ENCODE measurements at regions not wholly inside any gene's neighbourhood (a gene's known extent, or its start where the extent isn't known, plus 50 kb on each side); places are given as distances from the start of the nearest gene placed in this dataset.

DNA sequence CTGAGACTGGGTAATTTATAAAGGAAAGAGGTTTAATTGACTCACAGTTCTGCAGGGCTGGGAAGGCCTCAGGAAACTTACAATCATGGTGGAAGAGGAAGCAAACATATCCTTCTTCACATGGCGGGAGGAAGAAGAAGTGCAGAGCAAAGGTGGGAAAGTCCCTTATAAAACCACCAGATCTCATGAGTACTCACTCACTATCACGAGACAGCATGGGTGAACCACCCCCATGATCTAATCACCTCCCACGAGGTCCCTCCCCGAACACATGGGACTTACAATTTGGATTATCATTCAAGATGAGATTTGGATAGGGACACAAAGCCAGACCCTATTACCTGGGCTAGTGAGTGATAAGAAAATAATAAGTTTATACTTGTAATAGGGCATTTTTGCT lies 70.6 kb upstream of the HS3ST2 start:
- no peak for TF ChIP-seq POLR2A (IDR thresholded peaks at IDR 0.05)
- TF ChIP-seq, protein P1, sequence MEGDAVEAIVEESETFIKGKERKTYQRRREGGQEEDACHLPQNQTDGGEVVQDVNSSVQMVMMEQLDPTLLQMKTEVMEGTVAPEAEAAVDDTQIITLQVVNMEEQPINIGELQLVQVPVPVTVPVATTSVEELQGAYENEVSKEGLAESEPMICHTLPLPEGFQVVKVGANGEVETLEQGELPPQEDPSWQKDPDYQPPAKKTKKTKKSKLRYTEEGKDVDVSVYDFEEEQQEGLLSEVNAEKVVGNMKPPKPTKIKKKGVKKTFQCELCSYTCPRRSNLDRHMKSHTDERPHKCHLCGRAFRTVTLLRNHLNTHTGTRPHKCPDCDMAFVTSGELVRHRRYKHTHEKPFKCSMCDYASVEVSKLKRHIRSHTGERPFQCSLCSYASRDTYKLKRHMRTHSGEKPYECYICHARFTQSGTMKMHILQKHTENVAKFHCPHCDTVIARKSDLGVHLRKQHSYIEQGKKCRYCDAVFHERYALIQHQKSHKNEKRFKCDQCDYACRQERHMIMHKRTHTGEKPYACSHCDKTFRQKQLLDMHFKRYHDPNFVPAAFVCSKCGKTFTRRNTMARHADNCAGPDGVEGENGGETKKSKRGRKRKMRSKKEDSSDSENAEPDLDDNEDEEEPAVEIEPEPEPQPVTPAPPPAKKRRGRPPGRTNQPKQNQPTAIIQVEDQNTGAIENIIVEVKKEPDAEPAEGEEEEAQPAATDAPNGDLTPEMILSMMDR (IDR thresholded peaks at IDR 0.05): no peak

Measured in upper lobe of left lung (tissue), 4 donors.